ENCODE measurements at regions not wholly inside any gene's neighbourhood (a gene's known extent, or its start where the extent isn't known, plus 50 kb on each side); places are given as distances from the start of the nearest gene placed in this dataset.
"Not testable (repeated sequence)": the region's sequence is repeated elsewhere in the genome, so short reads cannot be mapped to it uniquely, and the experiment has no call there.

- Histone ChIP-seq H3K9me3 (ENCODE audit: low read length) (peaks cover 13% of the 10 kb centered on the region), H4K20me1 (ENCODE audit: insufficient read depth, low read depth, low read length) (no peaks in the 10 kb centered on the region), H3K27ac (ENCODE audit: low read length) (no peak overlapping the region), H3K79me2 (ENCODE audit: low read length) (no peaks in the 10 kb centered on the region), H3K27me3 (ENCODE audit: low read length) (no peaks in the 10 kb centered on the region), H3K9me2 (replicated peaks; ENCODE audit: insufficient read depth, low read length) (no peaks in the 10 kb centered on the region), H3K4me2 (ENCODE audit: low read depth, low read length, poor library complexity, severe bottlenecking) (no peak overlapping the region), H3K4me1 (ENCODE audit: low read length) (no peaks in the 10 kb centered on the region), H3K9ac (ENCODE audit: low read length) (no peak overlapping the region), H2AFZ (ENCODE audit: low read length) (no peak overlapping the region), H3K36me3 (ENCODE audit: insufficient read depth, low read length) (no peaks in the 10 kb centered on the region), H3K4me3 (ENCODE audit: low read length) (no peak overlapping the region)
- DNase-seq: no peak
Observed at GRCh38 chr10:52368725-52369124, 54.6 kb downstream of the DKK1 start.

DNA sequence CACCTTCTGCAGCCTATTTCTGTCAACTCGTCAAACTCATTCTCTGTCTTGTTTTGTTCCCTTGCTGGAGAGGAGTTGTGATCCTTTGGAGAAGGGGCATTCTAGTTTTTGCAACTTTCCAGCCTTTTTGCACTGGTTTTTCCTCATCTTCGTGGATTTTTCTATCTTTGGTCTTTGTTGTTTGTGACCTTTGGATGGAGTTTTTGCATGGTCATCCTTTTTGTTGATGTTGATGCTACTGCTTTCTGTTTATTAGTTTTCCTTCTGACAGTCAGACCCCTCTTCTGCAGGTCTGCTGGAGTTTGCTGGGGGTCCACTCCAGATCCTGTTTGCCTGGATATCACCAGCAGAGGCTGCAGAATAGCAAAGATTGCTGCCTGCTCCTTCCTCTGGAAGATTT, 60.1 kb downstream of the DKK1 start:
- DNase-seq; H3K4me3 ChIP-seq (ENCODE audit: low read length); H3K27me3 ChIP-seq (ENCODE audit: low read length); H3K36me3 ChIP-seq (ENCODE audit: insufficient read depth, low read length); H2AFZ ChIP-seq (ENCODE audit: low read length); H3K9me3 ChIP-seq (ENCODE audit: low read length); H3K4me2 ChIP-seq (ENCODE audit: low read depth, low read length, poor library complexity, severe bottlenecking); H3K27ac ChIP-seq (ENCODE audit: low read length); H3K4me1 ChIP-seq (ENCODE audit: low read length); H3K9ac ChIP-seq (ENCODE audit: low read length); H4K20me1 ChIP-seq (ENCODE audit: insufficient read depth, low read depth, low read length); H3K9me2 ChIP-seq (replicated peaks; ENCODE audit: insufficient read depth, low read length); H3K79me2 ChIP-seq (ENCODE audit: low read length): not testable (repeated sequence)

GRCh38 chr10:52376694-52377354, 62.7 kb downstream of the DKK1 start:
- Histone ChIP-seq H2AFZ (ENCODE audit: low read length) (no peak overlapping the region), H3K9me3 (ENCODE audit: low read length) (no peaks in the 10 kb centered on the region), H3K9ac (ENCODE audit: low read length) (no peak overlapping the region), H4K20me1 (ENCODE audit: insufficient read depth, low read depth, low read length) (no peaks in the 10 kb centered on the region), H3K79me2 (ENCODE audit: low read length) (no peaks in the 10 kb centered on the region), H3K4me3 (ENCODE audit: low read length) (no peak overlapping the region), H3K36me3 (ENCODE audit: insufficient read depth, low read length) (no peaks in the 10 kb centered on the region), H3K27me3 (ENCODE audit: low read length) (no peaks in the 10 kb centered on the region), H3K4me2 (ENCODE audit: low read depth, low read length, poor library complexity, severe bottlenecking) (no peak overlapping the region), H3K4me1 (ENCODE audit: low read length) (no peaks in the 10 kb centered on the region), H3K27ac (ENCODE audit: low read length) (no peak overlapping the region), H3K9me2 (replicated peaks; ENCODE audit: insufficient read depth, low read length) (no peaks in the 10 kb centered on the region)
- no peak for DNase-seq

- DNase-seq: no peak
- H3K4me3 ChIP-seq (ENCODE audit: low read length): no peak overlapping the region
- H3K27ac ChIP-seq (ENCODE audit: low read length): no peak overlapping the region
- H4K20me1 ChIP-seq (ENCODE audit: insufficient read depth, low read depth, low read length): no peaks in the 10 kb centered on the region
- no peak overlapping the region for H3K9ac ChIP-seq (ENCODE audit: low read length)
- H3K9me3 ChIP-seq (ENCODE audit: low read length): peaks cover 3% of the 10 kb centered on the region; the same call in 1 of the 2 replicates
- no peaks in the 10 kb centered on the region for H3K9me2 ChIP-seq (replicated peaks; ENCODE audit: insufficient read depth, low read length)
- no peaks in the 10 kb centered on the region for H3K27me3 ChIP-seq (ENCODE audit: low read length)
- H3K4me2 ChIP-seq (ENCODE audit: low read depth, low read length, poor library complexity, severe bottlenecking): no peak overlapping the region
- no peak overlapping the region for H2AFZ ChIP-seq (ENCODE audit: low read length)
- H3K79me2 ChIP-seq (ENCODE audit: low read length): no peaks in the 10 kb centered on the region
- no peaks in the 10 kb centered on the region for H3K4me1 ChIP-seq (ENCODE audit: low read length)
- H3K36me3 ChIP-seq (ENCODE audit: insufficient read depth, low read length): no peaks in the 10 kb centered on the region
Observed at GRCh38 chr10:52378124-52378523, 64.0 kb downstream of the DKK1 start.

GRCh38 chr10:52379287-52379686, 65.2 kb downstream of the DKK1 start:
- H3K27me3 ChIP-seq (ENCODE audit: low read length): no peaks in the 10 kb centered on the region
- H3K27ac ChIP-seq (ENCODE audit: low read length): no peak overlapping the region
- H3K4me3 ChIP-seq (ENCODE audit: low read length): no peak overlapping the region
- H3K79me2 ChIP-seq (ENCODE audit: low read length): no peaks in the 10 kb centered on the region
- peaks cover 6% of the 10 kb centered on the region; the same call in 1 of the 2 replicates for H3K9me3 ChIP-seq (ENCODE audit: low read length)
- H3K4me2 ChIP-seq (ENCODE audit: low read depth, low read length, poor library complexity, severe bottlenecking): no peak overlapping the region
- no peak for DNase-seq
- H4K20me1 ChIP-seq (ENCODE audit: insufficient read depth, low read depth, low read length): no peaks in the 10 kb centered on the region
- no peak overlapping the region for H3K9ac ChIP-seq (ENCODE audit: low read length)
- H3K36me3 ChIP-seq (ENCODE audit: insufficient read depth, low read length): no peaks in the 10 kb centered on the region
- no peaks in the 10 kb centered on the region for H3K9me2 ChIP-seq (replicated peaks; ENCODE audit: insufficient read depth, low read length)
- H2AFZ ChIP-seq (ENCODE audit: low read length): no peak overlapping the region
- no peaks in the 10 kb centered on the region for H3K4me1 ChIP-seq (ENCODE audit: low read length)

DNA sequence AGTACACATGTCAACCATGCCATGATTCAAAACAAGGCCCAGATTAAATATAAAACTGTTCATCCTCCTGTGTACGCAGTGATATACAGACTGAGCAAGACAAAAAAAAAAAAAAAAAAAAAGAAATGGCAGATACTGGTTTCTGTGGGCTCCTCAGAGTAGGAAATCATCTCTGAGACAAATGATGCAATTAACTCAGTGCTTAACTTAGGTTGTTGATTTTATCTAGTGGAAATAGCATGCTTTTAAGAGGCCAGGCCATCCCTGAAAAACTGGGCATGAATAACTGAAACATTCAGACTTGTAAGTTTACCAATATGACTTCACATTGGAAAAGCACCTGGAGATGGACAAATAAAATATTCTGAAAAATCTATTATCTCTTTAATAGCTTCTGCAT, 69.0 kb downstream of the DKK1 start:
- Histone ChIP-seq H2AFZ (ENCODE audit: low read length) (no peak overlapping the region), H3K36me3 (ENCODE audit: insufficient read depth, low read length) (no peaks in the 10 kb centered on the region), H3K9me2 (replicated peaks; ENCODE audit: insufficient read depth, low read length) (no peaks in the 10 kb centered on the region), H3K4me2 (ENCODE audit: low read depth, low read length, poor library complexity, severe bottlenecking) (no peak overlapping the region), H3K4me3 (ENCODE audit: low read length) (no peak overlapping the region), H3K79me2 (ENCODE audit: low read length) (no peaks in the 10 kb centered on the region), H3K27me3 (ENCODE audit: low read length) (no peaks in the 10 kb centered on the region), H3K27ac (ENCODE audit: low read length) (no peak overlapping the region), H4K20me1 (ENCODE audit: insufficient read depth, low read depth, low read length) (no peaks in the 10 kb centered on the region), H3K9me3 (ENCODE audit: low read length) (peaks cover 13% of the 10 kb centered on the region; the same call in 1 of the 2 replicates), H3K9ac (ENCODE audit: low read length) (no peak overlapping the region), H3K4me1 (ENCODE audit: low read length) (no peaks in the 10 kb centered on the region)
- DNase-seq: no peak

GRCh38 chr10:52387744-52388143, 73.7 kb downstream of the DKK1 start:
- no peaks in the 10 kb centered on the region for H3K4me1 ChIP-seq (ENCODE audit: low read length)
- H4K20me1 ChIP-seq (ENCODE audit: insufficient read depth, low read depth, low read length): no peaks in the 10 kb centered on the region
- no peak overlapping the region for H2AFZ ChIP-seq (ENCODE audit: low read length)
- H3K27me3 ChIP-seq (ENCODE audit: low read length): no peaks in the 10 kb centered on the region
- H3K79me2 ChIP-seq (ENCODE audit: low read length): no peaks in the 10 kb centered on the region
- H3K4me2 ChIP-seq (ENCODE audit: low read depth, low read length, poor library complexity, severe bottlenecking): no peak overlapping the region
- no peak overlapping the region for H3K27ac ChIP-seq (ENCODE audit: low read length)
- H3K4me3 ChIP-seq (ENCODE audit: low read length): no peak overlapping the region
- peaks cover 19% of the 10 kb centered on the region; the same call in 1 of the 2 replicates for H3K9me3 ChIP-seq (ENCODE audit: low read length)
- no peaks in the 10 kb centered on the region for H3K36me3 ChIP-seq (ENCODE audit: insufficient read depth, low read length)
- H3K9ac ChIP-seq (ENCODE audit: low read length): no peak overlapping the region
- no peak for DNase-seq
- H3K9me2 ChIP-seq (replicated peaks; ENCODE audit: insufficient read depth, low read length): no peaks in the 10 kb centered on the region

DNA sequence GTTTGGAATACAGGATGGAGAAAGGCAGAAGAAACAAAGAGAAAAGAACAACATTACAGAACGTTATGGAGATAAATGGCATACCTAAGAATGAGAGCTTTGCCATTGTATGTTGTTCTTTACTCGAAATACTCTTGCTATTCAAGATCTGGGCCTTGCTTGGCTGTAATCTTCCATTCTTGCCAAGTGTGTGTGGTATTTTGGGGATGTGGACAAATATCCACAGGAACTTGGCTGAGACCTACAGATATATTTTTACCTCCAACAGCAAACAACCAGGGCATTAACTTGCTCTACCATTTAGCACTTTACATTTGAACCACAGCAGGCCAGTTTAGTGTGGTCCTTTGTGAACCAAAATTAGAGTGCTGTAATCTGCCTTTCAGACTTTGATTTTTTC, 76.3 kb downstream of the DKK1 start:
- Histone ChIP-seq H3K27me3 (ENCODE audit: low read length) (no peaks in the 10 kb centered on the region), H3K27ac (ENCODE audit: low read length) (no peak overlapping the region), H3K79me2 (ENCODE audit: low read length) (no peaks in the 10 kb centered on the region), H4K20me1 (ENCODE audit: insufficient read depth, low read depth, low read length) (no peaks in the 10 kb centered on the region), H3K4me2 (ENCODE audit: low read depth, low read length, poor library complexity, severe bottlenecking) (no peak overlapping the region), H3K9me2 (replicated peaks; ENCODE audit: insufficient read depth, low read length) (no peaks in the 10 kb centered on the region), H3K36me3 (ENCODE audit: insufficient read depth, low read length) (no peaks in the 10 kb centered on the region), H2AFZ (ENCODE audit: low read length) (no peak overlapping the region), H3K4me3 (ENCODE audit: low read length) (no peak overlapping the region), H3K9ac (ENCODE audit: low read length) (no peak overlapping the region), H3K9me3 (ENCODE audit: low read length) (peaks cover 26% of the 10 kb centered on the region), H3K4me1 (ENCODE audit: low read length) (no peaks in the 10 kb centered on the region)
- DNase-seq: no peak
